Effector memory CD8-positive, alpha-beta T cell (primary cell): ENCODE measurements at regions not wholly inside any gene's neighbourhood (a gene's known extent, or its start where the extent isn't known, plus 50 kb on each side); places are given as distances from the start of the nearest gene placed in this dataset.
A peak's percentile ranks its signal among the peaks of the same experiment; 100 is the strongest.

ENCODE experiments used
- ATAC-seq: fragments of 150-1000 bp; cut with Tn5 transposase; replicated peaks from 2 replicates; pipeline ENCODE4 v1.10.0; 2021; ENCODE audit warnings: mild to moderate bottlenecking, moderate library complexity
- DNase-seq, 3 experiments: peaks; one replicate each; pipeline ENCODE4 v3.0.0; 2021
- H3K27ac Mint-ChIP-seq, 2 donors: one replicate each; pipeline ENCODE4 v1.8.0; 2022; ENCODE audit warnings: mild to moderate bottlenecking in 2 of 2, mixed read lengths in 2 of 2, moderate library complexity in 2 of 2
- H3K27me3 Mint-ChIP-seq, 2 donors: one replicate each; pipeline ENCODE4 v1.8.0; 2022; ENCODE audit warnings: mixed read lengths in 2 of 2
- H3K36me3 Mint-ChIP-seq: one replicate; pipeline ENCODE4 v1.8.0; 2022; ENCODE audit warnings: mild to moderate bottlenecking, moderate library complexity, mixed read lengths; ENCODE audit not compliant: insufficient read depth
- H3K4me1 Mint-ChIP-seq, 2 donors: one replicate each; pipeline ENCODE4 v1.8.0; 2022; ENCODE audit warnings: low read depth in 2 of 2, mixed read lengths in 2 of 2
- H3K4me3 Mint-ChIP-seq, 2 donors: one replicate each; pipeline ENCODE4 v1.8.0; 2022; ENCODE audit warnings: mild to moderate bottlenecking in 2 of 2, mixed read lengths in 2 of 2, moderate library complexity in 2 of 2
- H3K9me3 Mint-ChIP-seq, 2 donors: one replicate each; pipeline ENCODE4 v1.8.0; 2022; ENCODE audit warnings: mixed read lengths in 2 of 2

- no peak for DNase-seq
- ATAC-seq: no peak
- Mint-ChIP-seq H3K4me3 (no peak overlapping the region), H3K36me3 (no peaks in the 10 kb centered on the region), H3K27me3 (peaks cover 21 to 22% of the 10 kb centered on the region in 2 donors), H3K9me3 (no peaks in the 10 kb centered on the region), H3K27ac (no peak overlapping the region), H3K4me1 (no peaks in the 10 kb centered on the region)
Observed at GRCh38 chr6:134835993-134836392, 113.9 kb downstream of the ALDH8A1 start.

- H3K9me3 Mint-ChIP-seq: no peaks in the 10 kb centered on the region
- ATAC-seq (no peak), DNase-seq (no peak)
- H3K27me3 Mint-ChIP-seq: peaks cover 6 to 10% of the 10 kb centered on the region in 2 donors
- no peaks in the 10 kb centered on the region for H3K36me3 Mint-ChIP-seq
- no peaks in the 10 kb centered on the region for H3K4me1 Mint-ChIP-seq
- H3K27ac Mint-ChIP-seq: no peak overlapping the region
- H3K4me3 Mint-ChIP-seq: no peak overlapping the region
Observed at GRCh38 chr6:134830940-134831339, 119.0 kb downstream of the ALDH8A1 start.

- Mint-ChIP-seq H3K27ac (no peak overlapping the region), H3K27me3 (peaks cover 4 to 10% of the 10 kb centered on the region in 2 donors), H3K9me3 (no peaks in the 10 kb centered on the region), H3K4me1 (no peaks in the 10 kb centered on the region), H3K4me3 (no peak overlapping the region), H3K36me3 (no peaks in the 10 kb centered on the region)
- DNase-seq (no peak), ATAC-seq (no peak)
Observed at GRCh38 chr6:134830194-134830593, 119.7 kb downstream of the ALDH8A1 start.

- no peak overlapping the region for H3K4me3 Mint-ChIP-seq
- H3K9me3 Mint-ChIP-seq: no peaks in the 10 kb centered on the region
- ATAC-seq (no peak), DNase-seq (no peak)
- H3K27ac Mint-ChIP-seq: no peak overlapping the region
- no peaks in the 10 kb centered on the region for H3K4me1 Mint-ChIP-seq
- H3K27me3 Mint-ChIP-seq: peaks cover 3 to 11% of the 10 kb centered on the region in 2 donors
- no peaks in the 10 kb centered on the region for H3K36me3 Mint-ChIP-seq
Observed at GRCh38 chr6:134828641-134829040, 121.3 kb downstream of the ALDH8A1 start.

GRCh38 chr6:134826889-134827737, 122.8 kb downstream of the ALDH8A1 start:
- H3K27me3 Mint-ChIP-seq: peaks cover 7 to 20% of the 10 kb centered on the region in 2 donors
- H3K4me3 Mint-ChIP-seq: no peak overlapping the region
- H3K4me1 Mint-ChIP-seq: no peaks in the 10 kb centered on the region
- H3K9me3 Mint-ChIP-seq: no peaks in the 10 kb centered on the region
- DNase-seq (no peak), ATAC-seq (no peak)
- no peaks in the 10 kb centered on the region for H3K36me3 Mint-ChIP-seq
- H3K27ac Mint-ChIP-seq: no peak overlapping the region

GRCh38 chr6:134823710-134824034, 126.2 kb downstream of the ALDH8A1 start:
- H3K36me3 Mint-ChIP-seq: no peaks in the 10 kb centered on the region
- no peaks in the 10 kb centered on the region for H3K4me1 Mint-ChIP-seq
- no peak for DNase-seq
- H3K9me3 Mint-ChIP-seq: no peaks in the 10 kb centered on the region
- H3K27me3 Mint-ChIP-seq: peaks cover 7 to 10% of the 10 kb centered on the region in 2 donors
- H3K27ac Mint-ChIP-seq: no peak overlapping the region
- H3K4me3 Mint-ChIP-seq: no peak overlapping the region
- no peak for ATAC-seq

- Mint-ChIP-seq H3K27ac (no peak overlapping the region), H3K27me3 (peaks cover 7 to 10% of the 10 kb centered on the region in 2 donors), H3K9me3 (no peaks in the 10 kb centered on the region), H3K4me1 (no peaks in the 10 kb centered on the region), H3K4me3 (no peak overlapping the region), H3K36me3 (no peaks in the 10 kb centered on the region)
- peak; percentile 2 to 12 (median 12) for DNase-seq
- ATAC-seq: peak; percentile 66
Observed at GRCh38 chr6:134822920-134823709, 126.8 kb downstream of the ALDH8A1 start.

- no peak overlapping the region for H3K27ac Mint-ChIP-seq
- ATAC-seq (no peak), DNase-seq (no peak)
- H3K36me3 Mint-ChIP-seq: no peaks in the 10 kb centered on the region
- H3K27me3 Mint-ChIP-seq: peaks cover 7 to 10% of the 10 kb centered on the region in 2 donors
- no peaks in the 10 kb centered on the region for H3K4me1 Mint-ChIP-seq
- H3K4me3 Mint-ChIP-seq: no peak overlapping the region
- no peaks in the 10 kb centered on the region for H3K9me3 Mint-ChIP-seq
Observed at GRCh38 chr6:134821928-134822864, 127.7 kb downstream of the ALDH8A1 start.

GRCh38 chr6:134821397-134821796, 128.5 kb downstream of the ALDH8A1 start:
- no peaks in the 10 kb centered on the region for H3K4me1 Mint-ChIP-seq
- H3K27ac Mint-ChIP-seq: no peak overlapping the region
- ATAC-seq: no peak
- no peak for DNase-seq
- no peaks in the 10 kb centered on the region for H3K36me3 Mint-ChIP-seq
- no peak overlapping the region for H3K4me3 Mint-ChIP-seq
- H3K9me3 Mint-ChIP-seq: no peaks in the 10 kb centered on the region
- peaks cover 7 to 10% of the 10 kb centered on the region in 2 donors for H3K27me3 Mint-ChIP-seq

- H3K27ac Mint-ChIP-seq: no peak overlapping the region
- H3K4me1 Mint-ChIP-seq: no peaks in the 10 kb centered on the region
- DNase-seq (no peak), ATAC-seq (no peak)
- H3K27me3 Mint-ChIP-seq: peaks cover 7 to 10% of the 10 kb centered on the region in 2 donors
- H3K36me3 Mint-ChIP-seq: no peaks in the 10 kb centered on the region
- no peaks in the 10 kb centered on the region for H3K9me3 Mint-ChIP-seq
- H3K4me3 Mint-ChIP-seq: no peak overlapping the region
Observed at GRCh38 chr6:134819863-134820800, 129.8 kb downstream of the ALDH8A1 start.

- H3K27ac Mint-ChIP-seq: no peak overlapping the region
- no peaks in the 10 kb centered on the region for H3K4me1 Mint-ChIP-seq
- no peaks in the 10 kb centered on the region for H3K36me3 Mint-ChIP-seq
Observed at GRCh38 chr6:134819236-134819635, 130.7 kb downstream of the ALDH8A1 start.

GRCh38 chr6:134817448-134817847, 132.5 kb downstream of the ALDH8A1 start:
- Mint-ChIP-seq H3K4me3 (no peak overlapping the region), H3K27me3 (no peaks in the 10 kb centered on the region), H3K4me1 (no peaks in the 10 kb centered on the region), H3K27ac (no peak overlapping the region), H3K9me3 (no peaks in the 10 kb centered on the region), H3K36me3 (no peaks in the 10 kb centered on the region)
- DNase-seq (no peak), ATAC-seq (no peak)

More at GRCh38 chr6:134819236-134819635, 130.7 kb downstream of the ALDH8A1 start:
- DNase-seq (no peak), ATAC-seq (no peak)
- no peak overlapping the region for H3K4me3 Mint-ChIP-seq
- H3K27me3 Mint-ChIP-seq: peaks cover 7 to 10% of the 10 kb centered on the region in 2 donors
- H3K9me3 Mint-ChIP-seq: no peaks in the 10 kb centered on the region
